ENCODE measurements at regions not wholly inside any gene's neighbourhood (a gene's known extent, or its start where the extent isn't known, plus 50 kb on each side); places are given as distances from the start of the nearest gene placed in this dataset.
A peak's percentile ranks its signal among the peaks of the same experiment; 100 is the strongest.

DNA sequence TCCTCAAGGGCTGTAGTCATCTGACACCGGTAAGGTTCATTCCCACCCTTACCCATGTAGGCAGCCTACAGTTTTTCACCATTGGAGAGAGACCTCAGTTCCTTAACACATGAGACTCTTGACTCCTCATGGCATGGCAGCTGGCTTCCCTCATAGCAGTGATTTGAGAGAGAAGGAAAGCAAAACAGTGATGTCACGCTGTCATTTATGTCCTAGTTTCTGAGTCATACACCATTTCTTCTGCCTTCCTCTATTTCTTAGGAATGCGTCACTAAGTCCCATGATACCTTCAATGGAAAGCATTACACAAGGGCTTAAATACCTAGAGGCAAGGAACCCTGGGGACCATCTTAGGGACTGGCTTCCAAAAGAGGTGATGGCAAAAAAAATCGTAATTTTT is 226.1 kb downstream of the SPCS3 start:
- no peaks in the 10 kb centered on the region for H3K36me3 ChIP-seq (ENCODE audit: insufficient read depth, low read length)
- H3K79me2 ChIP-seq (ENCODE audit: insufficient read depth, low read length) = no peaks in the 10 kb centered on the region
- H3K9ac ChIP-seq (ENCODE audit: low read length) = no peak overlapping the region
- no peaks in the 10 kb centered on the region for H3K27me3 Mint-ChIP-seq (ENCODE audit: low read depth, unreplicated experiment)
- H3K4me1 Mint-ChIP-seq (ENCODE audit: low read depth, unreplicated experiment) = peaks cover 43% of the 10 kb centered on the region
- no peaks in the 10 kb centered on the region for H3K9me3 Mint-ChIP-seq (ENCODE audit: unreplicated experiment)
- no peaks in the 10 kb centered on the region for H3K27me3 ChIP-seq (ENCODE audit: insufficient read depth, low read length)
- peak overlapping the region; percentile 87 for H3K27ac Mint-ChIP-seq (ENCODE audit: unreplicated experiment)
- no peaks in the 10 kb centered on the region for H4K20me1 ChIP-seq (ENCODE audit: insufficient read depth, low read length)
- no peaks in the 10 kb centered on the region for H3K9me3 ChIP-seq (ENCODE audit: insufficient read depth, low read depth, low read length)
- no peak for DNase-seq (ENCODE audit: low read depth)
- H3K4me3 Mint-ChIP-seq (ENCODE audit: unreplicated experiment) = no peak overlapping the region
- no peak for FAIRE-seq
- H2AFZ ChIP-seq (ENCODE audit: low read depth, low read length) = no peak overlapping the region
- H3K4me1 ChIP-seq (ENCODE audit: insufficient read depth, low read length) = peaks cover 27% of the 10 kb centered on the region
- TF ChIP-seq, protein P1, sequence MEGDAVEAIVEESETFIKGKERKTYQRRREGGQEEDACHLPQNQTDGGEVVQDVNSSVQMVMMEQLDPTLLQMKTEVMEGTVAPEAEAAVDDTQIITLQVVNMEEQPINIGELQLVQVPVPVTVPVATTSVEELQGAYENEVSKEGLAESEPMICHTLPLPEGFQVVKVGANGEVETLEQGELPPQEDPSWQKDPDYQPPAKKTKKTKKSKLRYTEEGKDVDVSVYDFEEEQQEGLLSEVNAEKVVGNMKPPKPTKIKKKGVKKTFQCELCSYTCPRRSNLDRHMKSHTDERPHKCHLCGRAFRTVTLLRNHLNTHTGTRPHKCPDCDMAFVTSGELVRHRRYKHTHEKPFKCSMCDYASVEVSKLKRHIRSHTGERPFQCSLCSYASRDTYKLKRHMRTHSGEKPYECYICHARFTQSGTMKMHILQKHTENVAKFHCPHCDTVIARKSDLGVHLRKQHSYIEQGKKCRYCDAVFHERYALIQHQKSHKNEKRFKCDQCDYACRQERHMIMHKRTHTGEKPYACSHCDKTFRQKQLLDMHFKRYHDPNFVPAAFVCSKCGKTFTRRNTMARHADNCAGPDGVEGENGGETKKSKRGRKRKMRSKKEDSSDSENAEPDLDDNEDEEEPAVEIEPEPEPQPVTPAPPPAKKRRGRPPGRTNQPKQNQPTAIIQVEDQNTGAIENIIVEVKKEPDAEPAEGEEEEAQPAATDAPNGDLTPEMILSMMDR (IDR thresholded peaks at IDR 0.05; ENCODE audit: insufficient read depth, low read depth, low read length) = no peak
- no peak for TF ChIP-seq EZH2 (IDR thresholded peaks at IDR 0.05; ENCODE audit: insufficient read depth, low read length)
- H3K4me2 ChIP-seq (ENCODE audit: low read length) = no peak overlapping the region
- H3K27ac ChIP-seq (ENCODE audit: low read depth, low read length) = no peak overlapping the region
- H3K36me3 Mint-ChIP-seq (ENCODE audit: low read depth, unreplicated experiment) = no peaks in the 10 kb centered on the region
- H3K4me3 ChIP-seq (ENCODE audit: insufficient read depth, low read depth, low read length) = no peak overlapping the region

DNA sequence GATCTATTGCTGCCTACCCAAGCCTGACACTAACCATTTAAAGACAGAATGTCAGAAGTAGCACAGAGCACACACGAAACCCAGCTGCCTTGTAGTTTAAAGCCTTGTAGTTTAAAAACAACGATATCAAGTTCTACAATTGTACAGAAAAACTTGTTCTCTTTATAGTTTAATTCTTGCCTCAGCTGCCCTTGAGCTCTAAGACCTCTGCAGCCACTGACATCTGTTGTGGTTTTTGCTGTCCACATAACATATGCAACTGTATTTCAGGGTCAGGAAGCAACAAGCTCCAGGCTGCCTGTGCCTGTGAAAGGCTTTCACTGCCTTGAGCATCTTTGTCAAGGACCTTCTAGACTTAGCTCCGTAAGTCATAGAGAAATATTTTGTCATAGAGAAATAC is 227.2 kb downstream of the SPCS3 start:
- Histone ChIP-seq H3K9ac (ENCODE audit: low read length) (no peak overlapping the region), H3K4me3 (ENCODE audit: insufficient read depth, low read depth, low read length) (no peak overlapping the region), H3K79me2 (ENCODE audit: insufficient read depth, low read length) (no peaks in the 10 kb centered on the region), H3K4me2 (ENCODE audit: low read length) (no peak overlapping the region), H3K4me1 (ENCODE audit: insufficient read depth, low read length) (peaks cover 27% of the 10 kb centered on the region), H3K27ac (ENCODE audit: low read depth, low read length) (no peak overlapping the region), H3K9me3 (ENCODE audit: insufficient read depth, low read depth, low read length) (no peaks in the 10 kb centered on the region), H3K27me3 (ENCODE audit: insufficient read depth, low read length) (no peaks in the 10 kb centered on the region), H3K36me3 (ENCODE audit: insufficient read depth, low read length) (no peaks in the 10 kb centered on the region), H2AFZ (ENCODE audit: low read depth, low read length) (no peak overlapping the region), H4K20me1 (ENCODE audit: insufficient read depth, low read length) (no peaks in the 10 kb centered on the region)
- Mint-ChIP-seq H3K9me3 (ENCODE audit: unreplicated experiment) (no peaks in the 10 kb centered on the region), H3K27ac (ENCODE audit: unreplicated experiment) (peak overlapping the region; percentile 41), H3K27me3 (ENCODE audit: low read depth, unreplicated experiment) (no peaks in the 10 kb centered on the region), H3K4me3 (ENCODE audit: unreplicated experiment) (no peak overlapping the region), H3K4me1 (ENCODE audit: low read depth, unreplicated experiment) (peaks cover 42% of the 10 kb centered on the region), H3K36me3 (ENCODE audit: low read depth, unreplicated experiment) (no peaks in the 10 kb centered on the region)
- FAIRE-seq (no peak), DNase-seq (ENCODE audit: low read depth) (peak; percentile 86)
- TF ChIP-seq, protein P1 (IDR thresholded peaks at IDR 0.05; ENCODE audit: insufficient read depth, low read depth, low read length) = no peak
- no peak for TF ChIP-seq EZH2 (IDR thresholded peaks at IDR 0.05; ENCODE audit: insufficient read depth, low read length)

DNA sequence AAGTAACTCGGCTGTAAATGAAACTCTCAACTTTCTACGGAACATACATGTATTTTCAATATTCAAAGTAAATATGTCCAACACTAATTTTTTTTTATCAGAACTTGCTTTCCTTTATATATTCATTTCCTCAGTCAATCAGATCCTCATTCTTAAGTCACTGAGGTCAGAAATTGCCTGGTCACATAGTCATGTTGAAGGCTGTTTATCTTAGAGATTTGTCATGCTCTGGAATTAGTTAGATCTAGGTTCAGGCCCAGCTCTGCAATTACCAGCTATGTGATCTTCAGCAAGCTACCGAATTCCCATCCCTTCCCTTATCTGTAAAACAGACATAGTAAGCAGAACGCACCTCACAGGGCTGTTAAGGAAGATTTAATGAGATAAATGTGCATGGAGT is 228.8 kb downstream of the SPCS3 start:
- H3K27ac ChIP-seq (ENCODE audit: low read depth, low read length) = peak overlapping the region; percentile 58
- TF ChIP-seq, protein P1 (IDR thresholded peaks at IDR 0.05; ENCODE audit: insufficient read depth, low read depth, low read length) = no peak
- TF ChIP-seq EZH2 (IDR thresholded peaks at IDR 0.05; ENCODE audit: insufficient read depth, low read length) = no peak
- Mint-ChIP-seq H3K27me3 (ENCODE audit: low read depth, unreplicated experiment) (no peaks in the 10 kb centered on the region), H3K4me1 (ENCODE audit: low read depth, unreplicated experiment) (peaks cover 42% of the 10 kb centered on the region), H3K27ac (ENCODE audit: unreplicated experiment) (peak overlapping the region; percentile 82), H3K9me3 (ENCODE audit: unreplicated experiment) (no peaks in the 10 kb centered on the region), H3K36me3 (ENCODE audit: low read depth, unreplicated experiment) (no peaks in the 10 kb centered on the region), H3K4me3 (ENCODE audit: unreplicated experiment) (no peak overlapping the region)
- H4K20me1 ChIP-seq (ENCODE audit: insufficient read depth, low read length) = no peaks in the 10 kb centered on the region
- FAIRE-seq (peak; percentile 73), DNase-seq (ENCODE audit: low read depth) (peak; percentile 80)
- no peaks in the 10 kb centered on the region for H3K9me3 ChIP-seq (ENCODE audit: insufficient read depth, low read depth, low read length)
- H3K4me1 ChIP-seq (ENCODE audit: insufficient read depth, low read length) = peaks cover 27% of the 10 kb centered on the region
- peak overlapping the region; percentile 71 for H3K4me2 ChIP-seq (ENCODE audit: low read length)
- H3K79me2 ChIP-seq (ENCODE audit: insufficient read depth, low read length) = no peaks in the 10 kb centered on the region
- no peak overlapping the region for H3K4me3 ChIP-seq (ENCODE audit: insufficient read depth, low read depth, low read length)
- no peaks in the 10 kb centered on the region for H3K36me3 ChIP-seq (ENCODE audit: insufficient read depth, low read length)
- H2AFZ ChIP-seq (ENCODE audit: low read depth, low read length) = no peak overlapping the region
- H3K27me3 ChIP-seq (ENCODE audit: insufficient read depth, low read length) = no peaks in the 10 kb centered on the region
- H3K9ac ChIP-seq (ENCODE audit: low read length) = peak overlapping the region; percentile 41

All from astrocyte (in vitro differentiated cells and primary cell).